WERI-Rb-1 (cell line): ENCODE measurements at regions not wholly inside any gene's neighbourhood (a gene's known extent, or its start where the extent isn't known, plus 50 kb on each side); places are given as distances from the start of the nearest gene placed in this dataset.
"Not testable (repeated sequence)": the region's sequence is repeated elsewhere in the genome, so short reads cannot be mapped to it uniquely, and the experiment has no call there.

Source experiments
- DNase-seq: peaks from one replicate; pipeline ENCODE4 v3.0.0-alpha.2; 2020
- H3K27ac ChIP-seq: fragments of 250-450 bp; sonication (Bioruptor Pico); 2 replicates; pipeline ENCODE4 v1.5.1; 2020; ENCODE audit warnings: mild to moderate bottlenecking, moderate library complexity
- H3K27me3 ChIP-seq: fragments of 250-450 bp; sonication (Bioruptor Pico); 2 replicates; pipeline ENCODE4 v1.5.1; 2021; ENCODE audit warnings: mild to moderate bottlenecking, low read depth, moderate library complexity; ENCODE audit not compliant: insufficient read depth, severe bottlenecking
- H3K36me3 ChIP-seq: fragments of 250-450 bp; sonication (Bioruptor Pico); 2 replicates; pipeline ENCODE4 v1.5.1; 2020; ENCODE audit warnings: mild to moderate bottlenecking, moderate library complexity
- H3K4me3 ChIP-seq: 2 replicates; pipeline ENCODE4 v1.5.1; 2011; ENCODE audit warnings: low read depth, mild to moderate bottlenecking, control low read depth, low read length
- H3K9me3 ChIP-seq: fragments of 250-450 bp; sonication (Bioruptor Pico); 2 replicates; pipeline ENCODE4 v1.5.1; 2021; ENCODE audit warnings: mild to moderate bottlenecking, moderate library complexity; ENCODE audit not compliant: severe bottlenecking
- TF ChIP-seq, protein P1 (sequence below): IDR thresholded peaks from 2 replicates; pipeline ENCODE4 v1.5.1; 2011; ENCODE audit warnings: low read depth, mild to moderate bottlenecking, control low read depth, inconsistent platforms, low read length

DNA sequence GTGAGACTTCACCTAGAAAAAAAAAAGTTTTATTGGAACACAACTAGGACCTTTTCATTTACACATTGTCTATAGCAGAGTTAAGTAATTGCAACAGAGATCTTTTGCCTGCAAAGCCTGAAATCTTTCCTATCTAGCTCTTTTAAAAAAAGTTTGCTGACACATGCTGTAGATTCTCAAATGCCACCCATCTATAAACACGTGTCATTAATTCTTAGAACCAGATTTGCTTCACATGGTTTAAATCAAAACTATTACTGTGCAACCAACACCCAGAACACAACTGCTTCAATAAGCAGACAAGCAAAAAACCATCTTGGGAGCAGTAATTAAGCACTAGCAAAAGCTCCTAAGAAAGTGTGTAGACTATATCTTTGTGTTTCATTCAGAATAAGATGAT lies 55.0 kb downstream of the OXSM start:
- H3K9me3 ChIP-seq: no peaks in the 10 kb centered on the region
- no peak overlapping the region for H3K27ac ChIP-seq
- DNase-seq: no peak
- TF ChIP-seq, protein P1, sequence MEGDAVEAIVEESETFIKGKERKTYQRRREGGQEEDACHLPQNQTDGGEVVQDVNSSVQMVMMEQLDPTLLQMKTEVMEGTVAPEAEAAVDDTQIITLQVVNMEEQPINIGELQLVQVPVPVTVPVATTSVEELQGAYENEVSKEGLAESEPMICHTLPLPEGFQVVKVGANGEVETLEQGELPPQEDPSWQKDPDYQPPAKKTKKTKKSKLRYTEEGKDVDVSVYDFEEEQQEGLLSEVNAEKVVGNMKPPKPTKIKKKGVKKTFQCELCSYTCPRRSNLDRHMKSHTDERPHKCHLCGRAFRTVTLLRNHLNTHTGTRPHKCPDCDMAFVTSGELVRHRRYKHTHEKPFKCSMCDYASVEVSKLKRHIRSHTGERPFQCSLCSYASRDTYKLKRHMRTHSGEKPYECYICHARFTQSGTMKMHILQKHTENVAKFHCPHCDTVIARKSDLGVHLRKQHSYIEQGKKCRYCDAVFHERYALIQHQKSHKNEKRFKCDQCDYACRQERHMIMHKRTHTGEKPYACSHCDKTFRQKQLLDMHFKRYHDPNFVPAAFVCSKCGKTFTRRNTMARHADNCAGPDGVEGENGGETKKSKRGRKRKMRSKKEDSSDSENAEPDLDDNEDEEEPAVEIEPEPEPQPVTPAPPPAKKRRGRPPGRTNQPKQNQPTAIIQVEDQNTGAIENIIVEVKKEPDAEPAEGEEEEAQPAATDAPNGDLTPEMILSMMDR: no peak
- H3K27me3 ChIP-seq: no peaks in the 10 kb centered on the region
- H3K36me3 ChIP-seq: no peaks in the 10 kb centered on the region
- no peak overlapping the region for H3K4me3 ChIP-seq

DNA sequence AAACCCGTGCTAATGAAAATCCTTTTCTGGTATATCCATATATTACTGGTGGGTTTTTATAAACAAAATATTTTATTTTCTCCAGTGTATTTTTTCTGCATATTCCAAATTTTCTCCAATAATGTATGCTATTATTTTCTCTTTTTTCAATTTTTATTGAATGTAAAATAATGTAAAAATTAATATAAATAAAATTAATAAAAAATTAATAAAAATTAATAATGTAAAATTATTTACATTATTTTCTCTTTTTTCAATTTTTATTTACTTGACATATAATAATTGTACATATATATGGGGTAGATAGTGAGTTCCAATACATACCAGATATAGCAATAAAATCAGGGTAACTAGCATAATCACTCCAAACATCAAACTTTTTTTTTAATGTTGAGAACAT lies 56.4 kb downstream of the OXSM start:
- Histone ChIP-seq H3K27me3 (no peaks in the 10 kb centered on the region), H3K9me3 (no peaks in the 10 kb centered on the region), H3K36me3 (no peaks in the 10 kb centered on the region), H3K27ac (no peak overlapping the region), H3K4me3 (no peak overlapping the region)
- DNase-seq: no peak
- TF ChIP-seq, protein P1: no peak

DNA sequence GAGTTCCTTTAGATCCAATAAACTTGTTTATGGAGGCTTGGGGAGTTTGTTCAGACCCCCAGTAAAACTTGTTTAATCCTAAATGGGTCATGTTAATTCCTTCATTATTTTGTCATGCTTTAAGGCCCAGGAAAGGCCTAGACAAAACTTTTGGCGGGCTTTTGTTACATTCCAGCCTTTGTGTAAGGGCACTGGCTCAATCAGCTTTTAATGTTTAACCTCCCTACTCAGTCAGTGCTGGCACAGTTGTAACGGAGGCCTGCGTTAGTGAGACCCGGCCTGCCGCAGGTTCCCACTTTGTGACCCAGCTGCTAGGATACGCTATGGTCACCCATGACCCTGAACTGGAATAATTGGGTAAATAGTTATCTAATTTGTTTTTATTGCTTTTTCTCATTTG lies 59.2 kb downstream of the OXSM start:
- TF ChIP-seq, protein P1: no peak
- no peaks in the 10 kb centered on the region for H3K27me3 ChIP-seq
- no peak for DNase-seq
- H3K9me3 ChIP-seq: peaks cover 5% of the 10 kb centered on the region
- H3K36me3 ChIP-seq: no peaks in the 10 kb centered on the region
- no peak overlapping the region for H3K27ac ChIP-seq
- H3K4me3 ChIP-seq: no peak overlapping the region

DNA sequence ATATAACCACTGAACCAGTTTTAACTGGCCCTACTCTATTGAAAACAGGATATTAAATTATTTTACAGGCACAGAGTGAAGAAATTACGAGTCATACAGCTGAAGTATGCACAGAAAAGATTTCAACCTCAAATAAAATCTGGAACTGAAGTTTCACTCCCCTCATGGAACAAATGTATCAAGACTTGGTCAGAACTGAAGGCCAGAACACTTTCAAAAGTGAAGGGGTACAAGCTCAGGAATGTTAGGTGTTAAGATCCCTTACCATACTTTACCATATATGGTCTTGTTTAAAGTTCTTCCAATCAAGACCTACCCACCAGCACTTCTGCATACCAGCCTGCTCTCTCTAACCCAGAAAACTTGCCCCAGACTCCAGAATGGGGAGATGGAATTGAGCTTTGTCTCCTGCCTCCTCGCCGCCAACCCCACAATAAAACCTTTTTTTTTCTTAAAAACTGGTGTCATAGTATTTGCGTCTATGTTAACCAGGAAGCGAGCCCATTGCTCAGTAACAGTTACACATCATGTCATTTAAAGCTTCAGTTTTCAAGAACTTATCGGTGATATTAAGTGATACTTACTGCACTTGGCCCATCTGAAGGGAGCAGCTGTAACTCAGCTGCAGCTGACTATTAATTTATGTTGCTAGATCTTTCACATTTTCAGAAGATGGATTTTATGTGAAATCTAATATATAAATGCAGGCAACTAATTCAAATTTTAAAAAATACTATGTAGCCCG lies 59.9 kb downstream of the OXSM start:
- H3K27ac ChIP-seq: no peak overlapping the region
- H3K36me3 ChIP-seq: no peaks in the 10 kb centered on the region
- TF ChIP-seq, protein P1: no peak
- no peak for DNase-seq
- H3K9me3 ChIP-seq: peaks cover 5% of the 10 kb centered on the region
- no peak overlapping the region for H3K4me3 ChIP-seq
- H3K27me3 ChIP-seq: no peaks in the 10 kb centered on the region

DNA sequence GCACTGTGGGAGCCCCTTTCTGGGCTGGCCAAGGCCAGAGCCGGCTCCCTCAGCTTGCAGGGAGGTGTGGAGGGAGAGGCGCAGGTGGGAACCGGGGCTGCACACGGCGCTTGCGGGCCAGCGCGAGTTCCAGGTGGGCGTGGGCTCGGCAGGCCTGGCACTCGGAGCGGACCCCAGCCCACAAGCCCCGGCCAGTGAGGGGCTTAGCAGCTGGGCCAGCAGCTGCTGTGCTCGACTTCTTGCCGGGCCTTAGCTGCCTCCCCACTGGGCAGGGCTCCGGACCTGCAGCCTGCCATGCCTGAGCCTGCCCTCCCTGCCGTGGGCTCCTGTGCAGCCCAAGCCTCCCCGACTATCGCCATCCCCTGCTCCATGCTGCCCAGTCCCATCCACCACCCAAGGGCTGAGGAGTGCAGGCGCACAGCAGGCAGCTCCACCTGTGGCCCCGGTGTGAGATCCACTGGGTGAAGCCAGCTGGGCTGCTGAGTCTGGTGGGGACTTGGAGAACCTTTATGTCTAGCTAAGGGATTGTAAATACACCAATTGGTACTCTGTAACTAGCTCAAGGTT lies 61.9 kb downstream of the OXSM start:
- H3K27ac ChIP-seq, H3K4me3 ChIP-seq, H3K36me3 ChIP-seq, H3K9me3 ChIP-seq, H3K27me3 ChIP-seq, DNase-seq: not testable (repeated sequence)

DNA sequence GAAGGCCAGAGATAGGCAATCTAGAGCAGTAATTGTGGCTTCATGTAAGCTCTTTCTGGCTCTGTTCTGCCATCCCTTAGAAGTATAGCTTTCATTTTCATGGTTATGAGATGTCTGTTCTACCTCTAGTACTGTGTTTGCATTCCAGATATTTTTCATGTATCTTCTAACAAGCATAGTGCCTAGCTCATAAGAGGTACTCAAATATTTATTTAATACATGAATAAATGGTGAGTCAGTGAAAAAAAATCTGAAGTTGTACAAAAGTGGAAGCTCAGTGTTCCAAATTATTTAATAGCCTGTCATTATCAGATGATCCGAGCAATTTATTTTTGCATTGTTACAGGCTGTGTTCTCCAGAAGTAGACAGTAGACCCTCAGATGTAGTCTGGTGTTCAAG lies 64.3 kb downstream of the OXSM start:
- no peak for DNase-seq
- TF ChIP-seq, protein P1: no peak
- H3K36me3 ChIP-seq: no peaks in the 10 kb centered on the region
- peaks cover 5% of the 10 kb centered on the region for H3K9me3 ChIP-seq
- no peaks in the 10 kb centered on the region for H3K27me3 ChIP-seq
- no peak overlapping the region for H3K27ac ChIP-seq
- no peak overlapping the region for H3K4me3 ChIP-seq
